ENCODE measurements at regions not wholly inside any gene's neighbourhood (a gene's known extent, or its start where the extent isn't known, plus 50 kb on each side); places are given as distances from the start of the nearest gene placed in this dataset.

DNA sequence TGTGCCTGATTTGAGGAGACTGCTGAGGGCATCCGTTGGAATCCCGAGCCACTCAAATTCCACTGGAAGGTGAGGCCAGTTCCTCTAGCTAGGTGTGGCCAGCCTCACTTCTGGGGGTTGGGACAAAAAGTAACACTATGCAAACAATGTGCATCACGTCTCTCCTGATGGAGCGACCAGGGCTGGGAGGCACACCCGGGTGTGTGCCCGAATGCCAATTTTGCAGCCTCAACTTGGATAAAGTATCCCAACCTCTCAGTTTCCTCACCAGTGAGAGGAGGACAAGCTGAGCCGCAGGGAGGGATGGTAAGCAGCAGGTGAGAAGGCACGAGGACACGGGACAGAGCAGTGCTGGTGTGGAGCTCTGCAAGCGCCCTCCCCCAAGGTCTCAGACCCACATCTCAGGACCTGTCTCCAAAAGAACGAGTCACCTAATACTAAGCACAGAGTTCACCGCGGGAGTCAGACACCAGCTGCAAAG lies 218.3 kb downstream of the HAUS1 start:
- Histone ChIP-seq H3K4me1 (ENCODE audit: control insufficient read depth in 5 of 5, insufficient read depth in 5 of 5, low read length in 5 of 5) (no peaks in the 10 kb centered on the region), H3K36me3 (ENCODE audit: control insufficient read depth in 5 of 5, insufficient read depth in 5 of 5, low read length in 5 of 5) (no peaks in the 10 kb centered on the region), H3K27me3 (ENCODE audit: control insufficient read depth in 5 of 5, insufficient read depth in 4 of 5, low read length in 5 of 5) (no peaks in the 10 kb centered on the region), H3K9ac (ENCODE audit: low read length in 5 of 5) (no peak overlapping the region), H3K4me3 (ENCODE audit: low read depth in 1 of 5, low read length in 5 of 5) (no peak overlapping the region), H3K9me3 (ENCODE audit: control insufficient read depth in 5 of 5, low read length in 5 of 5) (no peaks in the 10 kb centered on the region), H3K27ac (ENCODE audit: low read depth, low read length) (no peak overlapping the region)

GRCh38 chr18:46322941-46323340 lies 218.8 kb downstream of the HAUS1 start:
- Histone ChIP-seq H3K9me3 (ENCODE audit: control insufficient read depth in 5 of 5, low read length in 5 of 5) (no peaks in the 10 kb centered on the region), H3K9ac (ENCODE audit: low read length in 5 of 5) (no peak overlapping the region), H3K4me1 (ENCODE audit: control insufficient read depth in 5 of 5, insufficient read depth in 5 of 5, low read length in 5 of 5) (no peaks in the 10 kb centered on the region), H3K36me3 (ENCODE audit: control insufficient read depth in 5 of 5, insufficient read depth in 5 of 5, low read length in 5 of 5) (no peaks in the 10 kb centered on the region), H3K27me3 (ENCODE audit: control insufficient read depth in 5 of 5, insufficient read depth in 4 of 5, low read length in 5 of 5) (no peaks in the 10 kb centered on the region), H3K4me3 (ENCODE audit: low read depth in 1 of 5, low read length in 5 of 5) (no peak overlapping the region), H3K27ac (ENCODE audit: low read depth, low read length) (no peak overlapping the region)

DNA sequence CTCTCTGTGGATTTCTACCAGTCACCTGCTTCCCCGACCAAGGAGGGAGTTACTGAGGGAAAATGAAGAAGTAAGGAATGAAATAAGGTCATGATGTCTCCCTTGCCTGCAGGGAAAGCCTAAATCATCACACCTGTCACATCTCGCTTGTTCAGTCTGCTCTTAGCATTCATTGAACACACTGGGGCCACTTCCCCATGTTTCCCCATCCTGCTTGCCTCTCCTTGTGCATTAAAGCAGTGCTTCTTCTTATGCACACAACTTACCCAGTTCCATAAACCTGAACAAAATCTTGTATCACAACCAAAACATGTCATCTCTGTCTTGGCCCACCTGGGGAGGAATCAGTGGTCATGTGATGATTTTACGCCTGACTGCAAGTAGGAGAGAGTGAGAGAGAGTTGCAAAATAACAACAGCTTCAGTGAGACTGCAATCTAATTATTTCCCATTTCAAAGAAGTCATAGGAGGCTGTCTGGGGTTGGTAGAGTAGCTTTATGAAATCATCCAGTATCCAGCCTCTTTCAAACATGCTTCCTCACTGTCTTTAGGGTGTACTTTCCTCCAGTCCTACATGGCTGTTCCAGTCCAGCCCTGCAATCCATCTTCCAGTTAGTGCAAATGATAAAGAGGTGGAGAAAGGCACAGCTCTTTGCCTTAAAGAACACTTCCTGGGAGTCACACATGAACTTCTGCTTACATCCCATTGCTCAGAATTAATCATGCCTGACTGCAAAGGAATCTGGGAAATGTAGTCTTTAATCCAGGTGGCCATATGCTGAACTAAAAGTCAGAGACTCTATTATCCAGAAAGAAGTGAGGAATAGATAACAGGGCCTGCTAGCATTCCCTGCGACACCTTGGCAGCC lies 220.1 kb downstream of the HAUS1 start:
- Histone ChIP-seq H3K27ac (ENCODE audit: low read depth, low read length) (no peak overlapping the region), H3K27me3 (ENCODE audit: control insufficient read depth in 5 of 5, insufficient read depth in 4 of 5, low read length in 5 of 5) (no peaks in the 10 kb centered on the region), H3K9ac (ENCODE audit: low read length in 5 of 5) (no peak overlapping the region), H3K4me1 (ENCODE audit: control insufficient read depth in 5 of 5, insufficient read depth in 5 of 5, low read length in 5 of 5) (no peaks in the 10 kb centered on the region), H3K36me3 (ENCODE audit: control insufficient read depth in 5 of 5, insufficient read depth in 5 of 5, low read length in 5 of 5) (no peaks in the 10 kb centered on the region), H3K9me3 (ENCODE audit: control insufficient read depth in 5 of 5, low read length in 5 of 5) (no peaks in the 10 kb centered on the region), H3K4me3 (ENCODE audit: low read depth in 1 of 5, low read length in 5 of 5) (no peak overlapping the region)

DNA sequence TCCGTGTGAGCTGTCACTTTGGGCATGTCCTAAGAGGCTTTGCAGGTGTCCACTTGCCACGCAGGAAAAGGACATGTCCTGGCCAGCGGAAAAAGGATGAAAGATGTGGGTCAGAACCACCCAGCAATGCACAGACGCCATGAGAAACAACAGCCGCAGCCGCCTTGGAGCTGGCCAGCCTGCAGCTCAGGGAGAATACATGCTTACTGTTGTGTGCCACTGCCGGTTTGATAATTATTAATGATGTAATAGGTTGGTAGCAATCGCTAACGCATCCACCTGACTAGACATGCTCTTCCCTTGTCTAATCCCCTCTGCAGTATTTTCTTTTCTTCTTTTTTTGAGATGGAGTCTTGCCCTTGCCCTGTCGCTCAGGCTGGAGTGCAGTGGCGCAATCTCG lies 221.7 kb downstream of the HAUS1 start:
- Histone ChIP-seq H3K27ac (ENCODE audit: low read depth, low read length) (no peak overlapping the region), H3K4me1 (ENCODE audit: control insufficient read depth in 5 of 5, insufficient read depth in 5 of 5, low read length in 5 of 5) (no peaks in the 10 kb centered on the region), H3K36me3 (ENCODE audit: control insufficient read depth in 5 of 5, insufficient read depth in 5 of 5, low read length in 5 of 5) (no peaks in the 10 kb centered on the region), H3K9me3 (ENCODE audit: control insufficient read depth in 5 of 5, low read length in 5 of 5) (no peaks in the 10 kb centered on the region), H3K27me3 (ENCODE audit: control insufficient read depth in 5 of 5, insufficient read depth in 4 of 5, low read length in 5 of 5) (no peaks in the 10 kb centered on the region), H3K9ac (ENCODE audit: low read length in 5 of 5) (no peak overlapping the region), H3K4me3 (ENCODE audit: low read depth in 1 of 5, low read length in 5 of 5) (no peak overlapping the region)

DNA sequence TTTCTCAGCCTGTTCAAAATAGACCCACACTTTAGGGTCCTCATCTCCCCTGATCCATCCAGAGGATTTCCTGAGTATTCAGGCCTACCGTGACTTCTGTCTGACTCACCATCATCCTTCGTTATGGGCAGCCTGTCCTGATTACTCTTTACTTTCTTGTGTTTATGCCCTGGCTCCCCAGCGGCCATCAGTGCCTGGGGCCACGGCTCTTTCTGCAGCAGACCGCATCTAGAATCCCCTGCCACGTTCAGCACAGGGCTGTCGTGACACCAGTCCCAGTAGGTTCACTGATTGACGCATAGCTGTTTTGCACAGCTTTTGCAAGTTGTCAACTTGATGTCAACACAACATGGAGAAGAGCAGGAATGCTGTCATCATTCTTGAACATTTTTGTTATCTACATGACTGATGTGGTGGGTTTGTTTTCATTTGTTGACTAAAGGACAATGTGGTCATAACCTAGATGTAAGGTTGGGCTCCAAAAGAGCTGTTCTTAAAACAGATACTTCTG lies 225.6 kb downstream of the HAUS1 start:
- Histone ChIP-seq H3K4me3 (ENCODE audit: low read depth in 1 of 5, low read length in 5 of 5) (no peak overlapping the region), H3K9ac (ENCODE audit: low read length in 5 of 5) (no peak overlapping the region), H3K27me3 (ENCODE audit: control insufficient read depth in 5 of 5, insufficient read depth in 4 of 5, low read length in 5 of 5) (peaks cover 0 to 9% (median 1%) of the 10 kb centered on the region in 5 donors), H3K4me1 (ENCODE audit: control insufficient read depth in 5 of 5, insufficient read depth in 5 of 5, low read length in 5 of 5) (peaks cover 0 to 20% (median 12%) of the 10 kb centered on the region in 5 donors), H3K27ac (ENCODE audit: low read depth, low read length) (no peak overlapping the region), H3K36me3 (ENCODE audit: control insufficient read depth in 5 of 5, insufficient read depth in 5 of 5, low read length in 5 of 5) (no peaks in the 10 kb centered on the region), H3K9me3 (ENCODE audit: control insufficient read depth in 5 of 5, low read length in 5 of 5) (no peaks in the 10 kb centered on the region)

DNA sequence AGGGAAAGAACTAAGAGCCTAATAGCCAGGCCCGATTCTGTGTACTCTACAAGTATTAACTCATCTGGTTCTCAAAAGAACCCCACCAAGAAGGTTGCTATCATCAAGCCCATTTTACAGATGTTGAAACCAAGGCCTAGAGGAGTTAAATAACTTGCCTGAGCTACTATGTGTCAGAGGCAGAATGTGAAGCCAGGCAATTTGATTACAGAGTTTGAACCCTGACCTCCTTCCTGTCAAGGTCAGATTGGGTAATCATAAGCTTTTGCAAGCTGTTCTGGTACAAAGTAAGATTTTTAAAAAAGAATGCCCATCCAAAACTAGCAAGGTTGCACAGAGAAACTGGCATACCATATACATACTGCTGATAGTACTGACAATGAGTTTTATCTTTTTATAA lies 227.1 kb downstream of the HAUS1 start:
- H3K27me3 ChIP-seq (ENCODE audit: control insufficient read depth in 5 of 5, insufficient read depth in 4 of 5, low read length in 5 of 5): peaks cover 0 to 18% (median 5%) of the 10 kb centered on the region in 5 donors
- no peak overlapping the region for H3K27ac ChIP-seq (ENCODE audit: low read depth, low read length)
- no peak overlapping the region for H3K9ac ChIP-seq (ENCODE audit: low read length in 5 of 5)
- no peak overlapping the region for H3K4me3 ChIP-seq (ENCODE audit: low read depth in 1 of 5, low read length in 5 of 5)
- peaks cover 0 to 34% (median 26%) of the 10 kb centered on the region in 5 donors for H3K4me1 ChIP-seq (ENCODE audit: control insufficient read depth in 5 of 5, insufficient read depth in 5 of 5, low read length in 5 of 5)
- H3K9me3 ChIP-seq (ENCODE audit: control insufficient read depth in 5 of 5, low read length in 5 of 5): no peaks in the 10 kb centered on the region
- H3K36me3 ChIP-seq (ENCODE audit: control insufficient read depth in 5 of 5, insufficient read depth in 5 of 5, low read length in 5 of 5): no peaks in the 10 kb centered on the region

DNA sequence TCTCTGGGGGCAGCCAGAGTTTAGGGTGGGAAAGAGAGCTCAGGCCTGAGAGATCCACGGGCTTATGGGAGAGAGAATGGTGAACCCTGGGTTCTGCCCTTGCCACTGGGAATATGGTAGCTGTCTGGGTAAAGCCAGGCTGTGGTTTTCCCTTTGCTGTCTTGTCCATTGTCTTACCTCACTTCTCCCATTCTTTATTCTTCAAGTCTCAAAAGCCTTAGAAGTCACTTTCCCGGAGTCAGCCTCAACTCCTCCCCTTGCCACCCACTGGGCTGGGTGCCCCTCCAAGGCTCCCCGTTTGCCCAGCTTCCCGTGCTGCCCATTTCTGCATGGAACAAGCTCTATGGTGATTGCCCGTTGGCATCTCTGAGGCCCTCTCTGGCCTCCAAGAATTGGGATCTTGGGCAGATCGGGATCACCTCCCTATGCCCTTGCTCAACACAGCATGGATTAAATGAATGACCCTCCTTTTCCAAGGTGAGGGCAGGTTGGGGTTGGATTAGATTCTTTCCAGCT lies 228.2 kb downstream of the HAUS1 start:
- H3K27me3 ChIP-seq (ENCODE audit: control insufficient read depth in 5 of 5, insufficient read depth in 4 of 5, low read length in 5 of 5): peaks cover 0 to 18% (median 5%) of the 10 kb centered on the region in 5 donors
- no peak overlapping the region for H3K4me3 ChIP-seq (ENCODE audit: low read depth in 1 of 5, low read length in 5 of 5)
- H3K9ac ChIP-seq (ENCODE audit: low read length in 5 of 5): no peak overlapping the region

GRCh38 chr18:46332921-46333341 lies 228.7 kb downstream of the HAUS1 start:
- Histone ChIP-seq H3K9ac (ENCODE audit: low read length in 5 of 5) (no peak overlapping the region), H3K4me1 (ENCODE audit: control insufficient read depth in 5 of 5, insufficient read depth in 5 of 5, low read length in 5 of 5) (peaks cover 0 to 34% (median 31%) of the 10 kb centered on the region in 5 donors), H3K36me3 (ENCODE audit: control insufficient read depth in 5 of 5, insufficient read depth in 5 of 5, low read length in 5 of 5) (no peaks in the 10 kb centered on the region), H3K9me3 (ENCODE audit: control insufficient read depth in 5 of 5, low read length in 5 of 5) (no peaks in the 10 kb centered on the region), H3K4me3 (ENCODE audit: low read depth in 1 of 5, low read length in 5 of 5) (peak overlapping the region in 2 of 5 donors; percentile 65 to 69), H3K27me3 (ENCODE audit: control insufficient read depth in 5 of 5, insufficient read depth in 4 of 5, low read length in 5 of 5) (peaks cover 0 to 18% (median 5%) of the 10 kb centered on the region in 5 donors), H3K27ac (ENCODE audit: low read depth, low read length) (no peak overlapping the region)

More for the DNA sequence above, 228.2 kb downstream of the HAUS1 start:
- H3K9me3 ChIP-seq (ENCODE audit: control insufficient read depth in 5 of 5, low read length in 5 of 5): no peaks in the 10 kb centered on the region
- H3K4me1 ChIP-seq (ENCODE audit: control insufficient read depth in 5 of 5, insufficient read depth in 5 of 5, low read length in 5 of 5): peaks cover 0 to 34% (median 31%) of the 10 kb centered on the region in 5 donors
- H3K27ac ChIP-seq (ENCODE audit: low read depth, low read length): no peak overlapping the region
- H3K36me3 ChIP-seq (ENCODE audit: control insufficient read depth in 5 of 5, insufficient read depth in 5 of 5, low read length in 5 of 5): no peaks in the 10 kb centered on the region

DNA sequence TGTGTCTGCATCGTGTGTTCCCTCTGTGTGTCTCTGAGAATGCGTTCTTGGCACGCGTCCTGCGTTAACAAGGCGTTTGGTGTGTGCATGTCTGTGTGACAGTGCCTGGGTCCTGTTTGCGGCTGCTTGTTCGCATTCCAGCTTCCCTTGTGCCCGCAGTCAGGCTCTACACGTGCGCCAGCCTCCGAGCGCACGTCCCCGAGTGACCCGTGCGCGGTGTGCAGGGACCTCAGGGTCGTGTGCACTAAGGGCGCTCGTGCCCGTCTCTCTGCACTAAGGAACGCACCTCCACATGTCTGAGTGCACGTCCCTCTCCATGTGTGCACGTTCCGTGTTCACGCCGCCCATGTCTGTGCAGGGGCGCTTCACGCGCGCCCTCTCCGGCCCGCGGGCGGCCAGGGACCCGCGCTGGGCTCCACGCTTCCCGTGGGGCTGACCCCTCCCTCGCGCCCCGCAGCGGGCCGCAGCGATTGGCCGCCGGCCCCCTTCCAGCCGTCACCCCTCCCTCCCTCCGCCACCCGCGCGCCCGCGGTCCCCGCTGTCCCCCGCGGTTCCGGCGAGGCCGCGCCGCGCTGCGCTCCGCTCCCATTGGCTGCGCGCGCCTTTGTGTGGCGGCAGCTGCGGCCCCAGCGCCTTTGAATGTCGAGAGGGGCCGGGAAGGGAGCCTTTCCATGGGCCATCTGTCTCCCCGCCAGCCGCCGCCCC lies 229.4 kb downstream of the HAUS1 start:
- Histone ChIP-seq H3K36me3 (ENCODE audit: control insufficient read depth in 5 of 5, insufficient read depth in 5 of 5, low read length in 5 of 5) (no peaks in the 10 kb centered on the region), H3K4me3 (ENCODE audit: low read depth in 1 of 5, low read length in 5 of 5) (peak overlapping the region; percentile 56 to 74 (median 68)), H3K4me1 (ENCODE audit: control insufficient read depth in 5 of 5, insufficient read depth in 5 of 5, low read length in 5 of 5) (peaks cover 0 to 34% (median 31%) of the 10 kb centered on the region in 5 donors), H3K27ac (ENCODE audit: low read depth, low read length) (no peak overlapping the region), H3K27me3 (ENCODE audit: control insufficient read depth in 5 of 5, insufficient read depth in 4 of 5, low read length in 5 of 5) (peaks cover 0 to 18% (median 5%) of the 10 kb centered on the region in 5 donors), H3K9ac (ENCODE audit: low read length in 5 of 5) (no peak overlapping the region), H3K9me3 (ENCODE audit: control insufficient read depth in 5 of 5, low read length in 5 of 5) (no peaks in the 10 kb centered on the region)

Data from subcutaneous abdominal adipose tissue (tissue), 5 donors.